ENCODE measurements at regions not wholly inside any gene's neighbourhood (a gene's known extent, or its start where the extent isn't known, plus 50 kb on each side); places are given as distances from the start of the nearest gene placed in this dataset.

DNA sequence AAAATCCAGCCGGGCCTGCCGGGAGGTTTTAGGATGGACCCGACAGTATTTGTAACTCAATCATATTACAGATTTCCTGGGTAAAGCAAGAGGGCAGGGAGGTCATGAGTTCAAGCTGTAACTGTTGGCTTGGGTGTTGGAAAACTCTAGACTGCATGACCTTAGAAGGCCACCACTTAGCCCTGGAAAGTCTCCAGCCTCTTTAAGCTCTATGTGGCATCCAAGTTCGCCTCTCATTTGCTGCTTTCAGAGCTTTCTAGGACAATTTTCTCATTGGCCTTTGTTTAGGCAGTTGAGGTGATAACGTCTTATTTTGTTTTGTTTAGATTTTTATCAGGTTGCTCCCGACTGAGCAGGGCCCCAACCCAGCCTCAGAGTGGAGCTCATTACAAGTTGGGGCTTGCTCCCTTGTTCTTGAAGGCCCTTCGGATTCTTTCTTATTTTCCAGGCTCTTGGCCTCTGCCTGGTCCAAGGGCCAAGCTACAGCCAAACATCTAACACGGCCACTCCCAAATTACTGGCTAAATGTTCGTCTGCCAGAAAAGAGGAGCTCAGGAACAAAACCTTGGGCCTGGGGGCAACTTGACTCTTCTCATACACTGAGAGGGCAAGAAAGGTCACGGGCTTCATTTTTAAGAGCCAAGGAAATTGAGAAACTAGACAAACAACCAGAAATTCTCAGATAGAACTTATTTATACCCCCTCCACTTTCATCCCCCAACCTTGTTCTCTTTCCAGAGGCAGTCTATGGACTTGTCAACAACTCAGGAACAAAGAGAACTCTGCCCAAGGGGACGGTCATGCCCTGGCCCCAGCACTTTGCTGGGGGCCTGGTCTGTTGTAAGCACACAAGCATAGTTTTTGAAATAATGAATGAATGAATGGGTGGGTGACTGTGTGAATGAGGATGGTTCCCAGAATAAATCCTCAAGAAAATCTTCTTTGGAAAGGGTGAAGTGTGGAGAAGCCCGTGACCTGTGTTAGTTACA, 526.9 kb downstream of the BNC2 start:
- no peak for DNase-seq

DNA sequence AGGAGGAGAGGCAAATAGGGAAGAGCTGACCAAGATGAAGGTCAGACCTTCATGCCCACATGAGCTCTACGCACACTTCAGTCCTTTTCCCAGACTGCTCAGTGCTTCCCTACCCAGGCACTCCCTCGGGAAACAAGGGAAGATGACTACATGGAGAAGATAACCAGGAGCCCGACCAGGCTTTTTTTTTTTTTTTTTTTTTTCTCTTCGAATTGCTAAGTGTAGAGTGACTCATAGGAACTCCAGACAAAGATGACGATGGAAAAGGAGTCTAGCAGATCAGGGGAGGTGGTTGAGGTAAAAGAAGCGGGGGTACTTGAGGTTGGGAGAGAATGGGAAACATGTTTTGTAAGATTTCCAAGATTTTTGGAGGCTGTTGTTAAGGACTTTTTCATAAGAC, 526.1 kb downstream of the BNC2 start:
- no peak for DNase-seq

- DNase-seq, result peak in 2 of 4 experiments; percentile 47 to 49
Observed at GRCh38 chr9:16345902-16346301, 524.6 kb downstream of the BNC2 start.

DNA sequence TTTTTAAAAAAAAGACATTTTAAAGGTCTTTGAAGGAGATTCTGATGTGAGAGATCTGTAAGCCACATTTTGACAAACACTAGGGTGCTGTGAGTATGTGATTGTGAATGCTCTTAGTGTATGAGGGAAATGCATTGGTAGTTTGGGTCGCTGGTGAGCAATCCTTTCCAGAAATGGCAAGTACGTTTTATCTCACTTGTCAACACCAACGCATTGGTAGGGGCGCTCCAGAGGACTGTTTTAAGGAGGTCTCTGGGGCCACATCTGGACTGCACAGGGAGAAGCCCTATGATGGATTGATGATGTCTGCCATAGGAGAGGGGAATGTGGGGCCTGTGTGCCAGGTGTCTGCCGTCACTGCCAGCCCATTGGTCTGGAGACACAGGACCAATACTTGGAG, 522.6 kb downstream of the BNC2 start:
- no peak for DNase-seq

DNA sequence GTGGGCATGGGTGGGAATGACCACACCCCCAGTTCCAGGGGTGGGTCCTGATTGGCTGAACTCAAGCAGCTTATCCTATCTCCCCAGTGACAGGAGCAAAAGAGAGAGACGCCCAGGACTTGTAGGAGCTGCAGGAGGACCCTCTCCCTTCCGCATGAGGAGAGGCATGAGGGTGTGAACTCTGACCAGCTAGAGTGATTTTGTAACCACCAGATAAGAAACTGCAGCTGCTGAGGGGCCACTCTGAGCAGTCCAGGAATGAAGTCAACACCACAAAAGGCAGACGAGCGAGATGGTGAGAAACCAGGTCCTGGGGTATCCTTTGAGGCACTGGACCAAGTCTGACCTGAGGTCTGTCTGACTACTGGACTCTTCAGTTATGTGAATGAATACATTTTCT, 521.9 kb downstream of the BNC2 start:
- DNase-seq, result no peak

- no peak for DNase-seq
Observed at GRCh38 chr9:16352251-16352650, 518.2 kb downstream of the BNC2 start.

- DNase-seq, result no peak
Observed at GRCh38 chr9:16352791-16353401, 517.6 kb downstream of the BNC2 start.

GRCh38 chr9:16356196-16356765, 514.2 kb downstream of the BNC2 start:
- DNase-seq, result no peak

GRCh38 chr9:16357828-16358227, 512.6 kb downstream of the BNC2 start:
- DNase-seq, result no peak

DNA sequence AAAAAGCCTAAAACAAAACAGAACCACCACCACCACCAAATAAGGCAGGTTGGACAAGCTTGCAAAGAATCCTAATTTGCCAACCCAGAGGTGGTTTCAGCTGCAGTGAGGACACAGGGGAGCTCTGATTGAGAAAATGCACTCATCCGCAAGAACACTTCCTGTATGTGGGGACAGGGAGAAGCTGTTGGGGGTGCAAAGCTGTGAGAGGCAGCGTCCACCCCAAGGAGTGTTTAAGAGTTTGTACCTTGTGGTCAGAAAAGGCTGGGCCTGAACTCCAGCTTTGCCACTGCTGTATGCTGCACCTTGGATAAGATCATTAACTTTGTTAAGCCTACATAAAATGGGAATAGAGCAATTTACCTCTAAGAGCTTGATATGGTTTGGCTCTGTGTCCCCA, 511.7 kb downstream of the BNC2 start:
- DNase-seq, result no peak

Data from suppressor macrophage (primary cell).